Endothelial cell of umbilical vein (primary cell): ENCODE measurements at regions not wholly inside any gene's neighbourhood (a gene's known extent, or its start where the extent isn't known, plus 50 kb on each side); places are given as distances from the start of the nearest gene placed in this dataset.

Experiments used
- BruUV-seq: library from RNA; stranded (reverse); fragments of 400-500 nt; replicated peaks from 2 replicates; lab custom pipeline; 2021; lab: Mats Ljungman, UMichigan
- CTCF ChIA-PET: fragments of 300-600, 350-600 bp; sonication (Branson Sonifier 250); formaldehyde crosslinking; loops from one replicate; lab custom pipeline; 2021; ENCODE audit warnings: antibody characterized with exemption, inconsistent platforms; lab: Charles Lee
- POLR2A ChIA-PET: fragments of 300-600, 350-600 bp; sonication (Branson Sonifier 250); formaldehyde crosslinking; loops from one replicate; lab custom pipeline; 2021; ENCODE audit warnings: antibody characterized with exemption, inconsistent platforms; lab: Charles Lee
- DNase-seq: peaks from one replicate; pipeline ENCODE4 v3.0.0-alpha.2; 2011; ENCODE audit warnings: low read depth, low spot score
- FAIRE-seq: peaks from 2 replicates; lab custom pipeline; 2011; peaks lifted over from hg19 to GRCh38; lab: Jason Lieb, UNC
- H2AFZ ChIP-seq: 2 replicates; pipeline ENCODE4 v1.6.0; 2012; ENCODE audit warnings: low read depth, low read length, control low read depth, inconsistent platforms
- H3K27ac ChIP-seq: 2 replicates; pipeline ENCODE4 v1.5.1; 2011; ENCODE audit warnings: low read depth, mild to moderate bottlenecking, control low read depth, low read length, moderate library complexity; ENCODE audit not compliant: insufficient read depth
- H3K27me3 ChIP-seq, 2 experiments: 2 replicates each; pipeline versions ENCODE4 v1.6.0 to v1.6.1; 2011; ENCODE audit warnings: low read length in 2 of 2, mixed read lengths in 1 of 2; ENCODE audit not compliant: control insufficient read depth in 2 of 2, insufficient read depth in 2 of 2
- H3K36me3 ChIP-seq, 2 experiments: 2 replicates in 1 of 2; 3 replicates in 1 of 2; pipeline ENCODE4 v1.5.1; 2011; ENCODE audit warnings: low read length in 2 of 2, mild to moderate bottlenecking in 1 of 2, moderate library complexity in 1 of 2; ENCODE audit not compliant: control insufficient read depth in 2 of 2, insufficient read depth in 2 of 2; ENCODE audit errors: extremely low read depth in 1 of 2
- H3K4me1 ChIP-seq: 3 replicates; pipeline ENCODE4 v1.5.1; 2011; ENCODE audit warnings: mild to moderate bottlenecking, low read length; ENCODE audit not compliant: control insufficient read depth, insufficient read depth; ENCODE audit errors: extremely low read depth
- H3K4me2 ChIP-seq: 2 replicates; pipeline ENCODE4 v1.6.1; 2011; ENCODE audit warnings: low read length, control low read depth, mixed read lengths; ENCODE audit not compliant: insufficient read depth
- H3K4me3 ChIP-seq, 3 experiments: fragments of 200-600 bp in 1 of 3; sonication (generic), shearing (Covaris generic) in 1 of 3; replicated peaks in 1 of 3; 2 replicates each; pipeline ENCODE4 v1.5.1; 2011 to 2016; ENCODE audit warnings: control low read depth in 3 of 3, low read length in 3 of 3, mild to moderate bottlenecking in 2 of 3, inconsistent platforms in 1 of 3, low read depth in 1 of 3, moderate library complexity in 1 of 3; ENCODE audit not compliant: insufficient read depth in 1 of 3
- H3K79me2 ChIP-seq: 2 replicates; pipeline ENCODE4 v1.6.0; 2012; ENCODE audit warnings: low read length, inconsistent platforms; ENCODE audit not compliant: control insufficient read depth, insufficient read depth
- H3K9ac ChIP-seq: replicated peaks from 2 replicates; pipeline ENCODE3; 2011; ENCODE audit warnings: low read length, control low read depth; ENCODE audit not compliant: insufficient read depth; ENCODE audit errors: extremely low read depth
- H3K9me1 ChIP-seq: replicated peaks from 3 replicates; pipeline ENCODE4 v1.6.0; 2011; ENCODE audit warnings: mild to moderate bottlenecking, low read length; ENCODE audit not compliant: control insufficient read depth, insufficient read depth; ENCODE audit errors: extremely low read depth
- H3K9me3 ChIP-seq: replicated peaks from 2 replicates; pipeline ENCODE4 v1.5.1; 2012; ENCODE audit warnings: low read length, inconsistent platforms; ENCODE audit not compliant: control insufficient read depth, insufficient read depth
- H4K20me1 ChIP-seq: replicated peaks from 2 replicates; pipeline ENCODE3; 2011; ENCODE audit warnings: mild to moderate bottlenecking, low read length; ENCODE audit not compliant: control insufficient read depth, insufficient read depth; ENCODE audit errors: extremely low read depth
- CTCF ChIP-seq, 2 donors: IDR thresholded peaks; 1 replicate in 1 of 2; 2 replicates in 1 of 2; pipeline ENCODE4 v1.5.1; 2011; ENCODE audit warnings: low read length in 2 of 2, mild to moderate bottlenecking in 2 of 2, moderate library complexity in 2 of 2, control low read depth in 1 of 2, inconsistent platforms in 1 of 2, low read depth in 1 of 2; ENCODE audit not compliant: insufficient read depth in 1 of 2; ENCODE audit errors: extremely low read depth in 1 of 2
- EZH2 ChIP-seq: IDR thresholded peaks from 2 replicates; pipeline ENCODE4 v1.6.1; 2012; ENCODE audit warnings: borderline replicate concordance, low read depth, mild to moderate bottlenecking, moderate library complexity, low read length, inconsistent platforms; ENCODE audit not compliant: severe bottlenecking
- FOS ChIP-seq: IDR thresholded peaks from 2 replicates; pipeline ENCODE4 v1.6.1; 2011; ENCODE audit warnings: mild to moderate bottlenecking, low read length, moderate library complexity, borderline replicate concordance; ENCODE audit not compliant: insufficient read depth
- GATA2 ChIP-seq: IDR thresholded peaks from 2 replicates; pipeline ENCODE4 v1.7.0; 2011; ENCODE audit warnings: low read depth, mild to moderate bottlenecking, moderate library complexity, mixed read lengths, low read length; ENCODE audit not compliant: insufficient read length, insufficient read depth
- MAX ChIP-seq: IDR thresholded peaks from 2 replicates; pipeline ENCODE4 v1.6.1; 2011; ENCODE audit not compliant: insufficient read depth, insufficient read length
- MYC ChIP-seq: IDR thresholded peaks from one replicate; pipeline ENCODE4 v1.6.1; 2011; ENCODE audit warnings: mild to moderate bottlenecking, low read depth, low read length
- POLR2A ChIP-seq: IDR thresholded peaks from 2 replicates; pipeline ENCODE4 v1.6.1; 2012; ENCODE audit warnings: low read depth, mild to moderate bottlenecking, control low read depth, low read length
- POLR2AphosphoS5 ChIP-seq: IDR thresholded peaks from 2 replicates; pipeline ENCODE4 v1.6.1; 2012; ENCODE audit warnings: low read depth, mild to moderate bottlenecking, control low read depth, low read length, moderate library complexity; ENCODE audit not compliant: insufficient read depth
- dilution Hi-C: fragments of 300-500 bp; cut with MboI; formaldehyde crosslinking; loops from one replicate; pipeline ENCODE4 v1.15.0; 2019; ENCODE audit warnings: low sequenced_read_pairs; ENCODE audit not compliant: extremely low pct_ligation_motif_present
- intact Hi-C: fragments of 100-400 bp; cut with micrococcal nuclease; formaldehyde crosslinking; loops from one replicate; pipeline ENCODE4 v1.10.0; 2022

GRCh38 chr20:19047040-19047950 is 165.1 kb upstream of the SLC24A3 start:
- FAIRE-seq = no peak
- H3K4me1 ChIP-seq = no peaks in the 10 kb centered on the region
- no peak for DNase-seq
- peaks cover 4% of the 10 kb centered on the region for H3K9me3 ChIP-seq
- no peak overlapping the region for H2AFZ ChIP-seq
- no peak overlapping the region for H3K9ac ChIP-seq
- H3K4me2 ChIP-seq = no peak overlapping the region
- H3K36me3 ChIP-seq = no peaks in the 10 kb centered on the region
- dilution Hi-C loops (no loop called here), intact Hi-C loops (no loop called here)
- no peaks in the 10 kb centered on the region for H3K9me1 ChIP-seq
- no peaks in the 10 kb centered on the region for H4K20me1 ChIP-seq
- H3K27me3 ChIP-seq = no peaks in the 10 kb centered on the region
- CTCF ChIA-PET = no interaction called here
- H3K27ac ChIP-seq = no peak overlapping the region
- POLR2A ChIA-PET = no interaction called here
- no peaks in the 10 kb centered on the region for H3K79me2 ChIP-seq
- no peak for TF ChIP-seq MAX
- no peak for TF ChIP-seq CTCF (IDR thresholded peaks at IDR 0.05; ENCODE audit: extremely low read depth in 1 of 2, insufficient read depth in 1 of 2, low read depth in 1 of 2, low read length in 2 of 2)
- no peak for TF ChIP-seq MYC
- TF ChIP-seq POLR2AphosphoS5 = no peak
- TF ChIP-seq GATA2 = no peak
- TF ChIP-seq FOS = no peak
- no peak for TF ChIP-seq EZH2
- no peak for TF ChIP-seq POLR2A
- no peak overlapping the region for H3K4me3 ChIP-seq
- BruUV-seq = no TSS peak
